Natural killer cell (primary cell): ENCODE measurements at regions not wholly inside any gene's neighbourhood (a gene's known extent, or its start where the extent isn't known, plus 50 kb on each side); places are given as distances from the start of the nearest gene placed in this dataset.

Source experiments
- ATAC-seq, 3 donors: fragments of 150-1000 bp in 2 of 3; fragments of 200-7000 bp in 1 of 3; cut with Tn5 transposase; 1 replicate in 1 of 3; 2 replicates in 2 of 3; pipeline ENCODE4 v1.10.0; 2021; ENCODE audit warnings: mild to moderate bottlenecking in 2 of 3, moderate library complexity in 2 of 3
- DNase-seq, 2 donors: peaks; one replicate each; pipeline versions ENCODE4 v3.0.0 to v3.0.0-alpha.2; 2013 to 2021; ENCODE audit warnings: mixed read lengths in 1 of 2
- H3K27ac ChIP-seq: one replicate; pipeline ENCODE4 v1.5.1; 2013; ENCODE audit warnings: mild to moderate bottlenecking, low read length
- H3K27me3 ChIP-seq: one replicate; pipeline ENCODE4 v1.6.1; 2013; ENCODE audit warnings: low read length; ENCODE audit not compliant: control insufficient read depth, insufficient read depth
- H3K36me3 ChIP-seq: one replicate; pipeline ENCODE4 v1.6.1; 2013; ENCODE audit warnings: low read length; ENCODE audit not compliant: control insufficient read depth, insufficient read depth
- H3K4me1 ChIP-seq: one replicate; pipeline ENCODE4 v1.6.1; 2013; ENCODE audit warnings: low read length; ENCODE audit not compliant: control insufficient read depth, insufficient read depth
- H3K4me3 ChIP-seq: one replicate; pipeline ENCODE4 v1.5.1; 2013; ENCODE audit warnings: low read length
- H3K9me3 ChIP-seq: one replicate; pipeline ENCODE4 v1.6.1; 2013; ENCODE audit warnings: low read length; ENCODE audit not compliant: control insufficient read depth, insufficient read depth
- H3K27ac Mint-ChIP-seq, 2 donors: one replicate each; pipeline ENCODE4 v1.8.0; 2022; ENCODE audit warnings: mild to moderate bottlenecking in 2 of 2, mixed read lengths in 2 of 2, moderate library complexity in 1 of 2
- H3K27me3 Mint-ChIP-seq, 2 donors: one replicate each; pipeline ENCODE4 v1.8.0; 2022; ENCODE audit warnings: low read depth in 2 of 2, mixed read lengths in 2 of 2
- H3K36me3 Mint-ChIP-seq: one replicate; pipeline ENCODE4 v1.8.0; 2022; ENCODE audit warnings: mixed read lengths
- H3K4me1 Mint-ChIP-seq, 2 donors: one replicate each; pipeline ENCODE4 v1.8.0; 2022; ENCODE audit warnings: mixed read lengths in 2 of 2
- H3K4me3 Mint-ChIP-seq: one replicate; pipeline ENCODE4 v1.8.0; 2022; ENCODE audit warnings: mild to moderate bottlenecking, moderate library complexity, mixed read lengths
- H3K9me3 Mint-ChIP-seq, 2 donors: one replicate each; pipeline ENCODE4 v1.8.0; 2022; ENCODE audit warnings: mixed read lengths in 2 of 2
- WGBS: methylation state at CpG from one replicate; pipeline ENCODE4 v1.1.7; 2013; ENCODE audit warnings: missing lambda C conversion rate; ENCODE audit not compliant: insufficient coverage; 5-methylcytosine and 5-hydroxymethylcytosine counted together
- intact Hi-C: fragments of 100-400 bp; cut with micrococcal nuclease; formaldehyde crosslinking; loops from one replicate; pipeline ENCODE4 v1.14.2; 2022
- TF ChIP-seq, protein P1 (sequence below): fragments of 200-600 bp; IDR thresholded peaks from one replicate; pipeline ENCODE4 v1.8.0; 2022; ENCODE audit warnings: antibody characterized with exemption

GRCh38 chr16:60704726-60705125 lies 1331.5 kb downstream of the CDH8 start:
- H3K4me3 ChIP-seq = no peak overlapping the region
- no peak overlapping the region for H3K27ac ChIP-seq
- H3K27me3 ChIP-seq = no peaks in the 10 kb centered on the region
- TF ChIP-seq, protein P1, sequence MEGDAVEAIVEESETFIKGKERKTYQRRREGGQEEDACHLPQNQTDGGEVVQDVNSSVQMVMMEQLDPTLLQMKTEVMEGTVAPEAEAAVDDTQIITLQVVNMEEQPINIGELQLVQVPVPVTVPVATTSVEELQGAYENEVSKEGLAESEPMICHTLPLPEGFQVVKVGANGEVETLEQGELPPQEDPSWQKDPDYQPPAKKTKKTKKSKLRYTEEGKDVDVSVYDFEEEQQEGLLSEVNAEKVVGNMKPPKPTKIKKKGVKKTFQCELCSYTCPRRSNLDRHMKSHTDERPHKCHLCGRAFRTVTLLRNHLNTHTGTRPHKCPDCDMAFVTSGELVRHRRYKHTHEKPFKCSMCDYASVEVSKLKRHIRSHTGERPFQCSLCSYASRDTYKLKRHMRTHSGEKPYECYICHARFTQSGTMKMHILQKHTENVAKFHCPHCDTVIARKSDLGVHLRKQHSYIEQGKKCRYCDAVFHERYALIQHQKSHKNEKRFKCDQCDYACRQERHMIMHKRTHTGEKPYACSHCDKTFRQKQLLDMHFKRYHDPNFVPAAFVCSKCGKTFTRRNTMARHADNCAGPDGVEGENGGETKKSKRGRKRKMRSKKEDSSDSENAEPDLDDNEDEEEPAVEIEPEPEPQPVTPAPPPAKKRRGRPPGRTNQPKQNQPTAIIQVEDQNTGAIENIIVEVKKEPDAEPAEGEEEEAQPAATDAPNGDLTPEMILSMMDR = no peak
- Mint-ChIP-seq H3K27me3 (no peaks in the 10 kb centered on the region), H3K9me3 (peaks cover 11 to 12% of the 10 kb centered on the region in 2 donors), H3K27ac (no peak overlapping the region), H3K4me3 (no peak overlapping the region), H3K4me1 (no peaks in the 10 kb centered on the region), H3K36me3 (peaks cover 8% of the 10 kb centered on the region)
- no peaks in the 10 kb centered on the region for H3K4me1 ChIP-seq
- H3K36me3 ChIP-seq = no peaks in the 10 kb centered on the region
- 63% methylated on average over 1 of the region's 1 CpG for WGBS
- ATAC-seq (no peak), DNase-seq (no peak)
- intact Hi-C loops = no loop called here
- no peaks in the 10 kb centered on the region for H3K9me3 ChIP-seq

- Mint-ChIP-seq H3K36me3 (peaks cover 4% of the 10 kb centered on the region), H3K4me1 (no peaks in the 10 kb centered on the region), H3K4me3 (no peak overlapping the region), H3K27ac (no peak overlapping the region), H3K27me3 (no peaks in the 10 kb centered on the region), H3K9me3 (peaks cover 10 to 11% of the 10 kb centered on the region in 2 donors)
- TF ChIP-seq, protein P1 = no peak
- WGBS = 67% methylated on average over 1 of the region's 3 CpGs
- Histone ChIP-seq H3K27me3 (no peaks in the 10 kb centered on the region), H3K4me3 (no peak overlapping the region), H3K9me3 (no peaks in the 10 kb centered on the region), H3K36me3 (no peaks in the 10 kb centered on the region), H3K4me1 (no peaks in the 10 kb centered on the region), H3K27ac (no peak overlapping the region)
- ATAC-seq (no peak), DNase-seq (no peak)
- intact Hi-C loops = no loop called here
These were observed 1333.1 kb downstream of the CDH8 start for GRCh38 chr16:60703096-60703495.

DNA sequence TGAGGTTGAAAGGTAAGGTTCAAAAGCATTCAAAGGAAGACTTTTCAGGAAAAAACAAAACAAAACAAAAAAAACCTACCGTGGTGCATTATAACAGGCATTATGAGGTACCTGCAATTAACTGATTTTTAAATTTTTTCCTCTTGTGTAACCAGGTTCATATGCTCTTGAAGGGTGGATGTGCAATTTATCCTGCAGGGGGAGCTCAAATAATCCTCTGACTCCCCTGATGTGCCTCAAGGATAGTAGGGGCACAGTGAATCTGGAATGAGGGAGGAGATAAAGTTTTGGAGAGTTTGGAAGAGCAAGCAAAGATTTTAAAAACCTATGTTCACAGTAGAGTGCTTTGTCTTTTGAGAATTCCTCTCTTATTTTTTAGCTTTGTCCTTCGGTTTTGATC lies 1349.4 kb downstream of the CDH8 start:
- no peak for ATAC-seq
- H3K4me1 ChIP-seq = no peaks in the 10 kb centered on the region
- intact Hi-C loops = no loop called here
- no peak overlapping the region for H3K4me3 Mint-ChIP-seq
- H3K36me3 ChIP-seq = no peaks in the 10 kb centered on the region
- 86% methylated on average over 1 of the region's 2 CpGs for WGBS
- no peak for DNase-seq
- H3K27me3 ChIP-seq = no peaks in the 10 kb centered on the region
- H3K4me3 ChIP-seq = no peak overlapping the region
- peaks cover 14 to 17% of the 10 kb centered on the region in 2 donors for H3K9me3 Mint-ChIP-seq
- H3K27me3 Mint-ChIP-seq = no peaks in the 10 kb centered on the region
- no peaks in the 10 kb centered on the region for H3K4me1 Mint-ChIP-seq
- H3K27ac Mint-ChIP-seq = no peak overlapping the region
- TF ChIP-seq, protein P1 = no peak
- no peak overlapping the region for H3K27ac ChIP-seq
- H3K9me3 ChIP-seq = peaks cover 2% of the 10 kb centered on the region
- no peaks in the 10 kb centered on the region for H3K36me3 Mint-ChIP-seq

DNA sequence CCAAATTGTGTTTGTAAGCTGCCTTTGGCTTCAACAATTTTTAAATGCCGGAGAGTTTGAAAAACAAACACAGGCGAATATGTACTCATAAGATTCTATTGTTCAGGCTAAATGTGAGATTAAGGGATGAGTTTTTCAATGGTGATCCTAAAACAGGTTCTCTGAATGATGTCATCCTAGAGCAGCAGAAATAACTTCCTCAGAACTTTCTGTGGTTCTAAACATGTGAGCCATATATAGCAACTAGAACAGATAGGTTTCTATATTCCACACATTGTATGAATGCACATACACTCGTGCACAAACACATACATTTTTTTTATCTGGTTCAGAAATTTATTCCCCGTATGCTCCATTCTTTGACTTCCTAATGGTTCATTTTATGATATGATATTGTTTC lies 1352.2 kb downstream of the CDH8 start:
- TF ChIP-seq, protein P1 = no peak
- Mint-ChIP-seq H3K9me3 (peaks cover 17 to 25% of the 10 kb centered on the region in 2 donors), H3K27me3 (no peaks in the 10 kb centered on the region)

More for the DNA sequence above, 1352.2 kb downstream of the CDH8 start:
- DNase-seq (no peak), ATAC-seq (no peak)
- Mint-ChIP-seq H3K36me3 (no peaks in the 10 kb centered on the region), H3K4me1 (no peaks in the 10 kb centered on the region), H3K4me3 (no peak overlapping the region), H3K27ac (no peak overlapping the region)
- no peaks in the 10 kb centered on the region for H3K36me3 ChIP-seq
- H3K27me3 ChIP-seq = no peaks in the 10 kb centered on the region
- no peak overlapping the region for H3K27ac ChIP-seq
- WGBS = 44% methylated on average over 3 of the region's 4 CpGs
- peaks cover 2% of the 10 kb centered on the region for H3K9me3 ChIP-seq
- H3K4me1 ChIP-seq = no peaks in the 10 kb centered on the region
- intact Hi-C loops = no loop called here
- H3K4me3 ChIP-seq = no peak overlapping the region
